ENCODE measurements at regions not wholly inside any gene's neighbourhood (a gene's known extent, or its start where the extent isn't known, plus 50 kb on each side); places are given as distances from the start of the nearest gene placed in this dataset.
A peak's percentile ranks its signal among the peaks of the same experiment; 100 is the strongest.
"Not testable (repeated sequence)": the region's sequence is repeated elsewhere in the genome, so short reads cannot be mapped to it uniquely, and the experiment has no call there.

GRCh38 chr11:134862587-134863195 lies 450.6 kb upstream of the B3GAT1 start:
- DNase-seq: no peak

GRCh38 chr11:134862105-134862502 lies 450.1 kb upstream of the B3GAT1 start:
- no peak for DNase-seq

GRCh38 chr11:134861490-134862104 lies 449.6 kb upstream of the B3GAT1 start:
- no peak for DNase-seq

- no peak for DNase-seq
Observed at GRCh38 chr11:134858783-134859480, 446.9 kb upstream of the B3GAT1 start.

GRCh38 chr11:134857035-134857434 lies 445.0 kb upstream of the B3GAT1 start:
- DNase-seq: no peak

GRCh38 chr11:134856056-134856971 lies 444.3 kb upstream of the B3GAT1 start:
- DNase-seq: peak; percentile 9

GRCh38 chr11:134853992-134854991 lies 442.2 kb upstream of the B3GAT1 start:
- peak; percentile 59 for DNase-seq

GRCh38 chr11:134851503-134852224 lies 439.6 kb upstream of the B3GAT1 start:
- DNase-seq: not testable (repeated sequence)

- no peak for DNase-seq
Observed at GRCh38 chr11:134850566-134850965, 438.5 kb upstream of the B3GAT1 start.

GRCh38 chr11:134849833-134850232 lies 437.8 kb upstream of the B3GAT1 start:
- DNase-seq: no peak

GRCh38 chr11:134847083-134847715 lies 435.2 kb upstream of the B3GAT1 start:
- DNase-seq: no peak

- no peak for DNase-seq
Observed at GRCh38 chr11:134846328-134847082, 434.5 kb upstream of the B3GAT1 start.

GRCh38 chr11:134845474-134846327 lies 433.7 kb upstream of the B3GAT1 start:
- no peak for DNase-seq

- DNase-seq: no peak
Observed at GRCh38 chr11:134844838-134845237, 432.8 kb upstream of the B3GAT1 start.

- no peak for DNase-seq
Observed at GRCh38 chr11:134843735-134844134, 431.7 kb upstream of the B3GAT1 start.

- DNase-seq: no peak
Observed at GRCh38 chr11:134843020-134843419, 431.0 kb upstream of the B3GAT1 start.

- DNase-seq: no peak
Observed at GRCh38 chr11:134841972-134842371, 429.9 kb upstream of the B3GAT1 start.

GRCh38 chr11:134841411-134841810 lies 429.4 kb upstream of the B3GAT1 start:
- DNase-seq: no peak

GRCh38 chr11:134840945-134841344 lies 428.9 kb upstream of the B3GAT1 start:
- no peak for DNase-seq

All from NCI-H524 treated with DMSO at 0.1 percent for 48 hours (cell line).